Naive thymus-derived CD8-positive, alpha-beta T cell (primary cell): ENCODE measurements at regions not wholly inside any gene's neighbourhood (a gene's known extent, or its start where the extent isn't known, plus 50 kb on each side); places are given as distances from the start of the nearest gene placed in this dataset.

ENCODE experiments used
- ATAC-seq, 2 donors: fragments of 150-1000 bp; cut with Tn5 transposase in 1 of 2; sonication (Bioruptor Pico), chemical (Tn5 transposase) in 1 of 2; 1 replicate in 1 of 2; 2 replicates in 1 of 2; pipeline ENCODE4 v1.10.0; 2021; ENCODE audit warnings: mild to moderate bottlenecking in 2 of 2, moderate library complexity in 2 of 2
- POLR2A ChIA-PET: fragments of 350-600 bp; sonication (Branson Sonifier 250); formaldehyde crosslinking; loops from one replicate; lab custom pipeline; 2021; ENCODE audit warnings: antibody characterized with exemption; lab: Charles Lee
- DNase-seq, 10 donors: peaks; one replicate each; pipeline versions ENCODE4 v3.0.0 to v3.0.0-alpha.2; 2020 to 2022
- H3K27ac Mint-ChIP-seq, 10 donors: one replicate each; pipeline ENCODE4 v1.8.0; 2020 to 2022; ENCODE audit warnings: mild to moderate bottlenecking in 10 of 10, mixed read lengths in 10 of 10, moderate library complexity in 4 of 10, inconsistent platforms in 1 of 10
- H3K27me3 Mint-ChIP-seq, 5 donors: one replicate each; pipeline ENCODE4 v1.8.0; 2021 to 2022; ENCODE audit warnings: mixed read lengths in 5 of 5
- H3K36me3 Mint-ChIP-seq, 3 donors: one replicate each; pipeline ENCODE4 v1.8.0; 2020 to 2022; ENCODE audit warnings: mixed read lengths in 3 of 3, mild to moderate bottlenecking in 2 of 3, inconsistent platforms in 1 of 3
- H3K4me1 Mint-ChIP-seq, 4 donors: one replicate each; pipeline ENCODE4 v1.8.0; 2021 to 2022; ENCODE audit warnings: mixed read lengths in 4 of 4
- H3K4me3 Mint-ChIP-seq, 10 donors: one replicate each; pipeline ENCODE4 v1.8.0; 2020 to 2022; ENCODE audit warnings: mild to moderate bottlenecking in 10 of 10, mixed read lengths in 10 of 10, moderate library complexity in 6 of 10, inconsistent platforms in 1 of 10
- H3K9me3 Mint-ChIP-seq, 9 donors: one replicate each; pipeline ENCODE4 v1.8.0; 2020 to 2022; ENCODE audit warnings: mixed read lengths in 9 of 9, mild to moderate bottlenecking in 3 of 9, inconsistent platforms in 1 of 9, moderate library complexity in 1 of 9

GRCh38 chr21:24308183-24308582 lies 1299.1 kb downstream of the MRPL39 start:
- Mint-ChIP-seq H3K4me3 (no peak overlapping the region), H3K27ac (no peak overlapping the region), H3K9me3 (peaks cover 0 to 10% (median 0%) of the 10 kb centered on the region in 9 donors), H3K4me1 (peaks cover 2 to 9% (median 5%) of the 10 kb centered on the region in 4 donors), H3K36me3 (no peaks in the 10 kb centered on the region), H3K27me3 (peaks cover 0 to 3% (median 0%) of the 10 kb centered on the region in 5 donors)
- ATAC-seq (no peak), DNase-seq (no peak)
- POLR2A ChIA-PET: no interaction called here

- POLR2A ChIA-PET: no interaction called here
- Mint-ChIP-seq H3K9me3 (peaks cover 0 to 5% (median 0%) of the 10 kb centered on the region in 9 donors), H3K27me3 (no peaks in the 10 kb centered on the region), H3K36me3 (no peaks in the 10 kb centered on the region), H3K4me3 (no peak overlapping the region), H3K4me1 (peaks cover 2 to 9% (median 5%) of the 10 kb centered on the region in 4 donors), H3K27ac (no peak overlapping the region)
- ATAC-seq: no peak
- no peak for DNase-seq
These were observed 1304.9 kb downstream of the MRPL39 start for GRCh38 chr21:24302400-24302799.

GRCh38 chr21:24298040-24298439 lies 1309.2 kb downstream of the MRPL39 start:
- Mint-ChIP-seq H3K27me3 (no peaks in the 10 kb centered on the region), H3K4me1 (peaks cover 0 to 2% (median 0%) of the 10 kb centered on the region in 4 donors), H3K36me3 (no peaks in the 10 kb centered on the region), H3K9me3 (peaks cover 0 to 2% (median 0%) of the 10 kb centered on the region in 9 donors), H3K27ac (no peak overlapping the region), H3K4me3 (no peak overlapping the region)
- POLR2A ChIA-PET: no interaction called here
- DNase-seq (no peak), ATAC-seq (no peak)

- no peaks in the 10 kb centered on the region for H3K27me3 Mint-ChIP-seq
- POLR2A ChIA-PET: interaction anchor here (0.6 kb wide), 1 partner anchor 327 kb away, joined by 3 read pairs; no protein-coding TSS in a partner anchor
- no peak for ATAC-seq
- peak overlapping the region in 4 of 10 donors; percentile 1 to 46 (median 28) for H3K27ac Mint-ChIP-seq
- H3K4me1 Mint-ChIP-seq: peaks cover 7 to 13% (median 11%) of the 10 kb centered on the region in 4 donors
- DNase-seq: no peak
- no peak overlapping the region for H3K4me3 Mint-ChIP-seq
- no peaks in the 10 kb centered on the region for H3K9me3 Mint-ChIP-seq
- no peaks in the 10 kb centered on the region for H3K36me3 Mint-ChIP-seq
These were observed 1313.1 kb downstream of the MRPL39 start for GRCh38 chr21:24294171-24294570.

- Mint-ChIP-seq H3K9me3 (no peaks in the 10 kb centered on the region), H3K27me3 (no peaks in the 10 kb centered on the region), H3K4me3 (peak overlapping the region; percentile 6 to 85 (median 76)), H3K36me3 (no peaks in the 10 kb centered on the region), H3K4me1 (peaks cover 8 to 16% (median 12%) of the 10 kb centered on the region in 4 donors), H3K27ac (peak overlapping the region in 9 of 10 donors; percentile 53 to 88 (median 78))
- POLR2A ChIA-PET: no interaction called here
- ATAC-seq (peak; percentile 99), DNase-seq (peak; percentile 1 to 87 (median 72))
These were observed 1317.0 kb downstream of the MRPL39 start for GRCh38 chr21:24290151-24290833.

GRCh38 chr21:24289539-24289938 lies 1317.7 kb downstream of the MRPL39 start:
- Mint-ChIP-seq H3K27ac (peak overlapping the region in 1 of 10 donors; percentile 37), H3K36me3 (no peaks in the 10 kb centered on the region), H3K4me1 (peaks cover 8 to 16% (median 12%) of the 10 kb centered on the region in 4 donors), H3K9me3 (no peaks in the 10 kb centered on the region), H3K27me3 (no peaks in the 10 kb centered on the region), H3K4me3 (no peak overlapping the region)
- ATAC-seq (no peak), DNase-seq (no peak)
- POLR2A ChIA-PET: no interaction called here

- no peaks in the 10 kb centered on the region for H3K9me3 Mint-ChIP-seq
- ATAC-seq: no peak
- H3K4me3 Mint-ChIP-seq: no peak overlapping the region
- DNase-seq: no peak
- no peaks in the 10 kb centered on the region for H3K36me3 Mint-ChIP-seq
- H3K4me1 Mint-ChIP-seq: no peaks in the 10 kb centered on the region
- POLR2A ChIA-PET: no interaction called here
- no peak overlapping the region for H3K27ac Mint-ChIP-seq
- peaks cover 0 to 9% (median 0%) of the 10 kb centered on the region in 5 donors for H3K27me3 Mint-ChIP-seq
These were observed 1326.7 kb downstream of the MRPL39 start for GRCh38 chr21:24280596-24280995.

- H3K36me3 Mint-ChIP-seq: no peaks in the 10 kb centered on the region
- peaks cover 0 to 2% (median 0%) of the 10 kb centered on the region in 9 donors for H3K9me3 Mint-ChIP-seq
- no peak for DNase-seq
- no peak for ATAC-seq
- POLR2A ChIA-PET: no interaction called here
- H3K4me1 Mint-ChIP-seq: no peaks in the 10 kb centered on the region
- no peak overlapping the region for H3K27ac Mint-ChIP-seq
- H3K27me3 Mint-ChIP-seq: peaks cover 0 to 12% (median 3%) of the 10 kb centered on the region in 5 donors
- H3K4me3 Mint-ChIP-seq: no peak overlapping the region
These were observed 1328.6 kb downstream of the MRPL39 start for GRCh38 chr21:24278711-24279110.

- peaks cover 0 to 19% (median 3%) of the 10 kb centered on the region in 5 donors for H3K27me3 Mint-ChIP-seq
- POLR2A ChIA-PET: no interaction called here
These were observed 1331.1 kb downstream of the MRPL39 start for GRCh38 chr21:24276204-24276603.

GRCh38 chr21:24275616-24276015 lies 1331.7 kb downstream of the MRPL39 start:
- Mint-ChIP-seq H3K27ac (no peak overlapping the region), H3K27me3 (peaks cover 0 to 19% (median 3%) of the 10 kb centered on the region in 5 donors), H3K4me3 (no peak overlapping the region), H3K9me3 (peaks cover 0 to 2% (median 0%) of the 10 kb centered on the region in 9 donors), H3K4me1 (peaks cover 0 to 7% (median 3%) of the 10 kb centered on the region in 4 donors), H3K36me3 (no peaks in the 10 kb centered on the region)
- ATAC-seq (no peak), DNase-seq (no peak)
- POLR2A ChIA-PET: no interaction called here

More at GRCh38 chr21:24276204-24276603, 1331.1 kb downstream of the MRPL39 start:
- Mint-ChIP-seq H3K9me3 (peaks cover 0 to 2% (median 0%) of the 10 kb centered on the region in 9 donors), H3K4me1 (peaks cover 0 to 7% (median 3%) of the 10 kb centered on the region in 4 donors), H3K4me3 (no peak overlapping the region), H3K27ac (no peak overlapping the region), H3K36me3 (no peaks in the 10 kb centered on the region)
- ATAC-seq (no peak), DNase-seq (no peak)

GRCh38 chr21:24272521-24272938 lies 1334.8 kb downstream of the MRPL39 start:
- ATAC-seq: no peak
- Mint-ChIP-seq H3K4me1 (peaks cover 0 to 7% (median 3%) of the 10 kb centered on the region in 4 donors), H3K27ac (no peak overlapping the region), H3K4me3 (no peak overlapping the region), H3K9me3 (peaks cover 0 to 2% (median 0%) of the 10 kb centered on the region in 9 donors), H3K36me3 (no peaks in the 10 kb centered on the region), H3K27me3 (peaks cover 0 to 19% (median 3%) of the 10 kb centered on the region in 5 donors)
- POLR2A ChIA-PET: no interaction called here
- DNase-seq: no peak

GRCh38 chr21:24265987-24266386 lies 1341.3 kb downstream of the MRPL39 start:
- POLR2A ChIA-PET: no interaction called here

GRCh38 chr21:24260751-24261150 lies 1346.5 kb downstream of the MRPL39 start:
- H3K4me3 Mint-ChIP-seq: no peak overlapping the region
- peaks cover 0 to 12% (median 3%) of the 10 kb centered on the region in 9 donors for H3K9me3 Mint-ChIP-seq
- peaks cover 0 to 9% (median 0%) of the 10 kb centered on the region in 5 donors for H3K27me3 Mint-ChIP-seq
- ATAC-seq (no peak), DNase-seq (no peak)
- H3K4me1 Mint-ChIP-seq: no peaks in the 10 kb centered on the region
- H3K36me3 Mint-ChIP-seq: peaks cover 0 to 4% (median 0%) of the 10 kb centered on the region in 3 donors
- no peak overlapping the region for H3K27ac Mint-ChIP-seq
- POLR2A ChIA-PET: no interaction called here

More at GRCh38 chr21:24265987-24266386, 1341.3 kb downstream of the MRPL39 start:
- Mint-ChIP-seq H3K4me1 (no peaks in the 10 kb centered on the region), H3K4me3 (no peak overlapping the region), H3K27me3 (peaks cover 0 to 2% (median 0%) of the 10 kb centered on the region in 5 donors), H3K9me3 (peaks cover 0 to 2% (median under 1%) of the 10 kb centered on the region in 9 donors), H3K36me3 (peaks cover 0 to 4% (median 0%) of the 10 kb centered on the region in 3 donors), H3K27ac (no peak overlapping the region)
- ATAC-seq (no peak), DNase-seq (no peak)
